Uterus (tissue), 3 donors: ENCODE measurements at regions not wholly inside any gene's neighbourhood (a gene's known extent, or its start where the extent isn't known, plus 50 kb on each side); places are given as distances from the start of the nearest gene placed in this dataset.

Source experiments
- DNase-seq, 2 donors: peaks; one replicate each; pipeline ENCODE4 v3.0.0-alpha.2; 2019 to 2020
- H3K27ac ChIP-seq, 2 donors: fragments of 200-600 bp; sonication (generic); 1 replicate in 1 of 2; 2 replicates in 1 of 2; pipeline ENCODE4 v1.5.1; 2016 to 2018
- H3K27me3 ChIP-seq, 2 donors: fragments of 200-600 bp; sonication (generic); one replicate each; pipeline ENCODE4 v1.5.1; 2018 to 2019; ENCODE audit warnings: control low read depth in 1 of 2
- H3K36me3 ChIP-seq, 2 donors: fragments of 200-600 bp; sonication (generic); one replicate each; pipeline ENCODE4 v1.5.1; 2019; ENCODE audit warnings: control low read depth in 1 of 2
- H3K4me1 ChIP-seq, 2 donors: fragments of 200-600 bp; sonication (generic); one replicate each; pipeline ENCODE4 v1.5.1; 2018 to 2019; ENCODE audit warnings: control low read depth in 1 of 2
- H3K4me3 ChIP-seq, 2 donors: fragments of 200-600 bp; sonication (generic); 1 replicate in 1 of 2; 2 replicates in 1 of 2; pipeline ENCODE4 v1.5.1; 2018 to 2019; ENCODE audit warnings: mild to moderate bottlenecking in 1 of 2
- H3K9me3 ChIP-seq, 2 donors: fragments of 200-600 bp; sonication (generic); one replicate each; pipeline ENCODE4 v1.5.1; 2019; ENCODE audit warnings: control low read depth in 1 of 2
- POLR2A ChIP-seq, 2 donors: fragments of 450-650 bp; IDR thresholded peaks; one replicate each; pipeline ENCODE4 v1.6.1; 2016; ENCODE audit warnings: antibody characterized with exemption in 2 of 2, mild to moderate bottlenecking in 1 of 2, moderate library complexity in 1 of 2
- intact Hi-C: fragments of 100-400 bp; cut with DNase I; formaldehyde crosslinking; loops from one replicate; pipeline ENCODE4 v1.15.1; 2023; ENCODE audit warnings: low total_unique reads
- TF ChIP-seq, protein P1 (sequence below), 4 experiments: fragments of 200-600 bp in 2 of 4; fragments of 450-650 bp in 2 of 4; sonication (generic) in 2 of 4; IDR thresholded peaks; one replicate each; pipeline ENCODE4 v1.5.1; 2016 to 2019; ENCODE audit warnings: antibody characterized with exemption in 4 of 4, mild to moderate bottlenecking in 2 of 4, moderate library complexity in 1 of 4
- donor health status: DM: yes; HTN: yes; CAD: no.

DNA sequence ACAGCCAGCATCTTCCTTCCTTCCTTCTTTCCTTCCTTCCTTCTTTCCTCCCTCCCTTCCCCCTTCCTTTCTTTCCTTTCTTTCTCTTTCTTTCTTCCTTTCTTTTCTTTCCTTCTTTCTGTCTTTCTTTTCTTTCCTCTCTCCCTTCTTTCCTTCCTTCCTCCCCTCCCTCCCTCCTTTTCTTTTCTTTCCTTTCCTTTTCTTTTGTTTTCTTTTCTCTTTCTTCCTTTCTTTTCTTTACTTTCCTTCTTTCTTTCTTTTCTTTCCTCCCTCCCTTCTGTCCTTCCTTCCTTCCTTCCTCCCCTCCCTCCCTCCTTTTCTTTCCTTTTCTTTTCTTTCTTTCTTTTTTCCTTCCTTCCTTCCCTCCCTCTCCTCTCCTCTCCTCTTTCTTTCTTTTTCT lies 296.0 kb upstream of the LRRTM4 start:
- no peaks in the 10 kb centered on the region for H3K36me3 ChIP-seq
- TF ChIP-seq, protein P1, sequence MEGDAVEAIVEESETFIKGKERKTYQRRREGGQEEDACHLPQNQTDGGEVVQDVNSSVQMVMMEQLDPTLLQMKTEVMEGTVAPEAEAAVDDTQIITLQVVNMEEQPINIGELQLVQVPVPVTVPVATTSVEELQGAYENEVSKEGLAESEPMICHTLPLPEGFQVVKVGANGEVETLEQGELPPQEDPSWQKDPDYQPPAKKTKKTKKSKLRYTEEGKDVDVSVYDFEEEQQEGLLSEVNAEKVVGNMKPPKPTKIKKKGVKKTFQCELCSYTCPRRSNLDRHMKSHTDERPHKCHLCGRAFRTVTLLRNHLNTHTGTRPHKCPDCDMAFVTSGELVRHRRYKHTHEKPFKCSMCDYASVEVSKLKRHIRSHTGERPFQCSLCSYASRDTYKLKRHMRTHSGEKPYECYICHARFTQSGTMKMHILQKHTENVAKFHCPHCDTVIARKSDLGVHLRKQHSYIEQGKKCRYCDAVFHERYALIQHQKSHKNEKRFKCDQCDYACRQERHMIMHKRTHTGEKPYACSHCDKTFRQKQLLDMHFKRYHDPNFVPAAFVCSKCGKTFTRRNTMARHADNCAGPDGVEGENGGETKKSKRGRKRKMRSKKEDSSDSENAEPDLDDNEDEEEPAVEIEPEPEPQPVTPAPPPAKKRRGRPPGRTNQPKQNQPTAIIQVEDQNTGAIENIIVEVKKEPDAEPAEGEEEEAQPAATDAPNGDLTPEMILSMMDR (IDR thresholded peaks at IDR 0.05), result no peak
- TF ChIP-seq POLR2A (IDR thresholded peaks at IDR 0.05), result no peak
- no peak overlapping the region for H3K4me3 ChIP-seq
- H3K9me3 ChIP-seq, result no peaks in the 10 kb centered on the region
- no peak for DNase-seq
- no peak overlapping the region for H3K27ac ChIP-seq
- intact Hi-C loops, result no loop called here
- no peaks in the 10 kb centered on the region for H3K4me1 ChIP-seq
- H3K27me3 ChIP-seq, result no peaks in the 10 kb centered on the region

DNA sequence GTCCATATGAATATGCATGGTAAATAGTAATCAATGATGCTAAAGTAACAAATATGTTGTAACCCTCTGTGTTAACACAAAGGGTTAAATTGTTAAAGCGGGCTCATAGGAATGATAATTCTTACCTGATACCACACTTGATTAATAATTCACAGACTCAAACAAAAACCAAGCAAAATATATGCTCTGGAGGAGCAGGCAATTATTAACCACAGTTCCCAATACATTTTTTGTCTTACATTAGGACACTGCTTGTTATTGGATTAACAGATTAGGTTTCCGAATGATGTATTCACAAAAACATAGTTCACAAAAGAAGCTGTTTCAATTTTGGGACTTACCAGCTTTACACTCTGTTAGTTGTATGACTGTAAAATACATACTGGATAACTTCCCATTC lies 300.9 kb upstream of the LRRTM4 start:
- intact Hi-C loops, result no loop called here

DNA sequence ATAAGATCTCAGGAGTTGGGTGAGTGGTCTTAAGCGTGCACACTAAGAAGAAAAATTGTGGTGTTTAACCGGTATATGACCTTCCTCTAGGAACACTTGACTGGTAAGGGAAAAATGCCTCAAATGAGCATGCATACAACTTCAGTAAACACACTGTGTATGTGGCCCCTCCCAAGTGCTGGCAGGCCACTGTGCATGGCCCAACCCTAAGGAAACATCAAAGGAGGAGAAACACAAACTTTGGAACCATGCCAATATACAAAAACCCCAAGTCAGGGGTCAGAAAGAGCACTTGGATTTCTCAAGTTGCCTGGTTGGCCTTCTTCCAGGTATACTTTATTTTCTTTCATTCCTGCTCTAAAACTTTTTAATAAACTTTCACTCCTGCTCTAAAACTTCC lies 308.9 kb upstream of the LRRTM4 start:
- no peak overlapping the region for H3K4me3 ChIP-seq
- H3K27ac ChIP-seq, result no peak overlapping the region
- no peaks in the 10 kb centered on the region for H3K27me3 ChIP-seq
- no peak for DNase-seq
- no peaks in the 10 kb centered on the region for H3K4me1 ChIP-seq
- TF ChIP-seq POLR2A (IDR thresholded peaks at IDR 0.05), result no peak
- TF ChIP-seq, protein P1 (IDR thresholded peaks at IDR 0.05), result no peak
- intact Hi-C loops, result no loop called here
- H3K36me3 ChIP-seq, result no peaks in the 10 kb centered on the region
- H3K9me3 ChIP-seq, result no peaks in the 10 kb centered on the region

More for the DNA sequence above, 300.9 kb upstream of the LRRTM4 start:
- no peak overlapping the region for H3K27ac ChIP-seq
- no peak for TF ChIP-seq POLR2A (IDR thresholded peaks at IDR 0.05)
- TF ChIP-seq, protein P1 (IDR thresholded peaks at IDR 0.05), result no peak
- H3K4me1 ChIP-seq, result no peaks in the 10 kb centered on the region
- H3K36me3 ChIP-seq, result no peaks in the 10 kb centered on the region
- H3K27me3 ChIP-seq, result no peaks in the 10 kb centered on the region
- no peak overlapping the region for H3K4me3 ChIP-seq
- no peak for DNase-seq
- H3K9me3 ChIP-seq, result no peaks in the 10 kb centered on the region

DNA sequence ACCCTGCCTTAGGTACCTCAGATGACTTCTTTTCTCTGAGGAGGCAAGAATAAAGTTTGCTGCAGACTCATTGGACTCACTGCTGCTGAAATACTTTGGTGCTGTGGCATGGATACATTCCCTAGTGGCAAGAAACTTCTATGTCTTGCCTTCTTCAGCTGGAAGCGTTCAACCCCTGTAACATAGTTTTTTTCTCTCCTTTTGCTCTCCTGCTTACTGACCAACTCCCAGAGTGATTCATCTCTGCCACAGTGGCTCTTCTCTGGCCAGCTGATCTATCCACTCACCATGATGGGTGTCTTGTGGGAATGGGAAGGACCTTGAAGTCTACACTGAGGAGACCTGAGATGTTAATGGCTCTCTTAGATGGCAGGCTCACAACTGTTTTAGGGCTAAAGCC lies 309.3 kb upstream of the LRRTM4 start:
- Histone ChIP-seq H3K9me3 (no peaks in the 10 kb centered on the region), H3K4me3 (no peak overlapping the region), H3K36me3 (no peaks in the 10 kb centered on the region), H3K27ac (no peak overlapping the region), H3K4me1 (no peaks in the 10 kb centered on the region), H3K27me3 (no peaks in the 10 kb centered on the region)
- TF ChIP-seq, protein P1 (IDR thresholded peaks at IDR 0.05), result no peak
- TF ChIP-seq POLR2A (IDR thresholded peaks at IDR 0.05), result no peak
- intact Hi-C loops, result no loop called here
- DNase-seq, result no peak

DNA sequence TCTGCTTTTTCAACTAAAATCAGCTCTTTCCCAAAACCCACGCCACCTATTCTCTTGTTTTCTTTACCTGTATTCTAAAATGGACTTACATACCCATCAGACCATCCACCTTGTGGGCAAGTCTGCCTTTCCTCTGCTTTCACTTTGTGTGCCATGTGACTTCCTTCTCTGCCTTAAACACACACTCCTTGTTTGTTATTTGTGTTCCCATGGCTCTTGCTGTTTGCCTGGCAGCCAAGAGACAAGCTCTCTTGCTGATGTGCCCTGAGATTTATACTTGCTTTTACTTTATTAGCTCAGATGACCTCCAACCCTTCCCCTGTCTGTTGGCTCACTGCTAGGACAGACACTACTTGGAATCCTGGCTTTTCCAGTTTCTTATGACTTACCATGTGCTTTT lies 309.7 kb upstream of the LRRTM4 start:
- H3K9me3 ChIP-seq, result no peaks in the 10 kb centered on the region
- DNase-seq, result no peak
- intact Hi-C loops, result no loop called here
- H3K36me3 ChIP-seq, result no peaks in the 10 kb centered on the region
- H3K4me3 ChIP-seq, result no peak overlapping the region
- H3K27me3 ChIP-seq, result no peaks in the 10 kb centered on the region
- H3K4me1 ChIP-seq, result no peaks in the 10 kb centered on the region
- no peak overlapping the region for H3K27ac ChIP-seq
- TF ChIP-seq, protein P1 (IDR thresholded peaks at IDR 0.05), result no peak
- no peak for TF ChIP-seq POLR2A (IDR thresholded peaks at IDR 0.05)
